NCI-H2196 (cell line): ENCODE measurements at regions not wholly inside any gene's neighbourhood (a gene's known extent, or its start where the extent isn't known, plus 50 kb on each side); places are given as distances from the start of the nearest gene placed in this dataset.
"Not testable (repeated sequence)": the region's sequence is repeated elsewhere in the genome, so short reads cannot be mapped to it uniquely, and the experiment has no call there.

Experiments used
- DNase-seq: peaks from one replicate; lab custom pipeline; 2025; ENCODE audit not compliant: unreplicated experiment; lab: John Stamatoyannopoulos, UW

DNA sequence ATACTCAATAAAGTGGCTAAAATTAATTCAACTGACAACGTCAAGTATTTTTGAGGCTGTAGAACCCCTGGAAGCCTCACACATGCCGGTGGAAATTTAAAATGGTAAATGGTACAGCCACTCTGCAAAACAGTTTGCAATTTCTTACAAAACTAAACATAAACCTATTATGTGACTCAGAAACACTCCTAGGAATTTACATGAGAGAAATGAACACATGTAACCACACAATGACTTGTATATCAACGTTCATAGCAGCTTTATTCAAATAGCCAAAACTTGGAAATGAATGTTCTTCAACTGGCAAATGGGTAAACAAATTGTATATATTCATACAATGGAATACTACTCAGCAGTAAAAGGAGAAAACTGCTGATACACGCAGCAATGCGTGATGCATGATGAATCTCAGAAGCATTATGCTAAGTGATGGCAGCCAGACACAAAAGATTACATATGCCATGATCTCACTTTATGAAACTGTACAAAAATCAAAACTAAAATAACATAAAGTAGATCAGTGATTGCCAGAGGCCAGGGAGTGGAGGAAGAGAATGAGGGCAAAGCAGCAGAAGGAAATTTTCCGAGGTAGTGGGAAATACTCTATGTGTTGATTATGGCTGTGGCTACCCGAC is 112.5 kb downstream of the FAM50B start:
- no peak for DNase-seq

DNA sequence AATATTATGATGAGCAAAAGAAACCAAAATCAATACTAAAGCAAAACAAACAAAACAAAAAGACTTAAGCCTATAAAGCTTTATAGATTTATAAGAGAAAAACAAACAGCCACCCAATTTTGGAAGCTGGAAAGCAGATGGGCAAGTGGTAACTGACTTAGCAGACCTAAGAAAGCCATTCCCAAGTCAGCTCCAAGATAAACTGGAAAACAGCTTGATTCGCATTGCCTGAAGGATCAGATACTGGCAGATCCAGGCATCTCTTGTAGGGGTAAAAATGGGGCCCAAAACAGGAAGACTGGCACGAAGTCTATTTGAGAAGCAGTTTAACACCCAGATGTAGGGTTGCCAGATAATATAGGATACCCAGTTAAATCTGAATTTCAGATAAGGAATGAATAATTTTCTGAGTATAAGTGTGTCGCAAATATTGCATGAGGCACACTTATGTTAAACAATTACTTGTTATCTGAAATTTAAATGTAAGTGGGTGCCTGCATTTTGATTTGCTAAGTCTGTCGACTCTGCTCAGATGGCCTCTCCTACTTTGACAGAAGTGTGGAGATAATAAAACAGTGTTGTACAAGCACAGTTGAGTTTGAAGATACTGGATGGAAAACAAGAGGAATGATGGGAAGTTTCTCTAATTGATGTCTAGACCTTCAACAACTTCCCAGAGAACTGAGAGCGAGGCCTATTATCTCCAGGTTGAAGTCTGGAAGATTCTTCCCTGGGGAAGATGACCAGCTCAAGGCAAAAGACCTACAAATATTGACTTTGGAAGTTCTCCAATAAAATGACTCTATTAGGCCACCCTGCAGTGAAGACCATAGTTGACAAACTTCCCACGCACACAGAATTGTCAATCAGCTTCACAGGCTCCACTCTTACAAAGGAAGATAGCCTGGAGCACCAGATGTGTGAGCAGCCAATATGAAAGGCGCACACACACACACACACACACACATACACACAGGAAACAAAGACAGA is 113.4 kb downstream of the FAM50B start:
- no peak for DNase-seq

DNA sequence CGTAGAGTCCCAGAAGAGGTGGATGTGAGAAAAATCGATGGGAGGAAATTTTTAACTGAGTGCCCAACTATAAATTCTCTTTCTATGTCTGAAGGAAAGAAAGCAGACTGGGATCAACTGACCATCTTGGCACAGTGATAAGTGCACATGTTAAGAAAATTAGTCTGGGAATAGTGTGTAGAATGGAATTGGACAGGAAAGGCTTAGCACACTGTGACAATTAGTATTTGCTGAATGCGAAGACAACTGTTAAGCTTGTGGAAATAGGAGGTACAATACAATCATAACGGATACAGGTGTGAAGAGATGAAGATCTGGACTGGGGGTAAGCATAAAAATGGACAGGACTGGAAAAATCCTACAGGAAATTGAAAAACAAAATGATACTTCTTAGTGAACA is 114.3 kb downstream of the FAM50B start:
- DNase-seq: no peak

DNA sequence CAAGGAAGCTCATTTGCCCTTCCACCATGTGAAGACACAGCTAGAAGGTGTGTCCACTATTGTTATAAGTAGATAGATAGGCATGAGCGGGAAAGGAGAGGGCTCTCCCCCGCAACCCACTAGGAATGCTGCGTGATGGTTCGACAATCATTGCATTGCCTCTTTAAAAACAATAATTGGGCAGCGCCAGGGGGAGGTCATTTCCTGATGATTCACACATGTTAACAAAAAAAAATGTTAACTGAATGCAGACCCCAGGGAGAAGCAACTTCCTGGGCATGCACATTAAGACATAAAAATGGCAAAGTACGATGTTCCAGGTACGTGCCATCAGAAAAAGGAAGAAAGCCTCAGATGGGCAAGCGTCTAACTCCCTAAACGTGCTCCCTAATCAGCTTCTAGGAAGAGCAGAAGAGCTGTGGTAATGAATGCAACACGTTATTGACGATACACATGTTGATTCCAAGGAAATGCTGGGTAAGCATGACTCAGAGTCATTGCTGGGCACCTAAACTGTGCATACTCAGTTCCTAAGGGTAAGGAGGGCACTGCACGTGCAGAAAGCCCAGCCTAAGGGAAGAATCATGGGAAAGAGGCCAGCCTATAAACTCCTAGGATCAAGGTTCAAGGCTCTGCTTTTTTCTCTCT is 113.7 kb downstream of the FAM217A start:
- DNase-seq: no peak

DNA sequence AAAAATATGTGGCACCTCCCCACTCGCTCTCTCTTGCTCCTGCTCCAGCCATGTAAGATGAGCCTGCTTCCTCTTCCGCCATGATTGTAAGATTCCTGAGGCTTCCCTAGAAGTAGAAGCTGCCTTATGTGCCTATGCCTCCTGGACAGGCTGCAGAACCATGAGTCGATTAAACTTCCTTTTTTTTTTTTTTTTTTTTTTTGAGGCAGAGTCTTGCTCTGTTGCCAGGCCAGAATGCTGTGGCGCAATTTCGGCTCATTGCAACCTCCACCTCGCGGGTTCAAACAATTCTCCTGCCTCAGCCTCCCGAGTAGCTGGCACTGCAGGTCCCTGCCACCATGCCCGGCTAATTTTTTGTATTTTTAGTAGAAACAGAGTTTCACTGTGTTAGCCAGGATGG is 112.5 kb downstream of the FAM217A start:
- no peak for DNase-seq

DNA sequence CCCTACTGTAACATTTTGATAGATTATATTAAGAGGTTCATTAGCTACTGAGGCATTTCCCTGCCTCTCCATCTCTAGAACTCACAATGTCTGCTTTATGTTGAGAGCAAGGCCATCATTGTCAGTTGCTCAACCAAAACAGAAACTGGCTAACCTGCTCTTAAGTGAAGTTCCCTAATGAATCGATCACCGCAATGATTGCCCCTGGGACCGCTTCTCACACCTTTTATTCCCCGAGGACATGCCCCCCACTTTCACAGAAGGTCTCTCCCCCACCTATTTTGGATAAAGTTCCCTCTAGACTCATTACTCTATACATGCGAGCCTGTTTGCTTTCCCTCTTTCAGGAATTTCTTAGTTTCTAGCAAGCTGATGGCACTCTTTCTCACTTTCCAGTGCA is 108.8 kb downstream of the FAM217A start:
- no peak for DNase-seq

DNA sequence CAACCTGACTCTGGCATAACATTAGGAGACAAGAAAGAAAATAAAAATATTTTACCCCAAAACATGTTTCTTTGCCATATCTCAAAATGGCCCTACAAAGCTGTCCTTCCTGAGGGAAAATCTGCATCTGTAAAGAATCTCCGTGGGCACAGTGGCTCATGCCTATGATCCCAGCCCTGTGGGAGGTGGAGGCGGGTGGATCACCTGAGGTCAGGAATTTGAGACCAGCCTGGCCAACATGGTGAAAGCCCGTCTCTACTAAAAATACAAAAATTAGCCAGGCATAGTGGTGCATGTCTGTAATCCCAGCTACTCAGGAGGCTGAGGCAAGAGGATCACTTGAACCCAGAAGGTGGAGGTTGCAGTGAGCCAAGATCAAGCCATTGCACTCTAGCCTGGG is 105.8 kb downstream of the FAM217A start:
- DNase-seq: not testable (repeated sequence)

DNA sequence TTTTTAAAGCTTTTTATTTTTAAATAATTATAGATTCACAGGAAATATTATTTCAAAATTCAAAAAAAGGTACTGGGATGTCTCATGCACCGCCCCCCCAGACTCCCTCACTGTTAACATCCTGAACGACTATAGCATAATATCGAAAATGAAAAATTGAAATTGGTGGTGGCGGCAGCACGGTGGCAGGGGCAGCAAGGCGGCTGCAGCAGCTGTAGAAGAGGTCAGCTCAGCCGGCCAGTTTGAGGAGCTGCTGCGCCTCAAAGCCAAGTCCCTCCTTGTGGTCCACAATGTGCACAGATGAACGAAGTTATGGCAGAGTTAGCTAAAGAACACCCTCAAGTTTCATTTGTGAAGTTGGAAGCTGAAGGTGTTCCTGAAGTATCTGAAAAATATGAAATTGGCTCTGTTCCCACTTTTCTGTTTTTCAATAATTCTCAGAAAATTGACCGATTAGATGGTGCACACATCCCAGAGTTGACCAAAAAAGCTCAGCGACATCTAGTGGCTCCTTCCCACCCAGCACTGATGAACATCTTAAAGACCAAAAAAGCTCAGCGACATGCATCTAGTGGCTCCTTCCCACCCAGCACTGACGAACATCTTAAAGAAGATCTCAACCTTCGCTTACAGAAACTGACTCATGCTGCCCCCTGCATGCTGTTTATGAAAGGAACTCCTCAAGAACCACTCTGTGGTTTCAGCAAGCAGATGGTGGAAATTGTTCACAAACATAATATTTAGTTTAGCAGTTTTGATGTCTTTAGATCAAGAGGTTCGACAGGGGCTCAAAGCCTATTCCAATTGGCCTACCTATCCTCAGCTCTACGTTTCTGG is 100.8 kb downstream of the FAM217A start:
- DNase-seq: no peak

DNA sequence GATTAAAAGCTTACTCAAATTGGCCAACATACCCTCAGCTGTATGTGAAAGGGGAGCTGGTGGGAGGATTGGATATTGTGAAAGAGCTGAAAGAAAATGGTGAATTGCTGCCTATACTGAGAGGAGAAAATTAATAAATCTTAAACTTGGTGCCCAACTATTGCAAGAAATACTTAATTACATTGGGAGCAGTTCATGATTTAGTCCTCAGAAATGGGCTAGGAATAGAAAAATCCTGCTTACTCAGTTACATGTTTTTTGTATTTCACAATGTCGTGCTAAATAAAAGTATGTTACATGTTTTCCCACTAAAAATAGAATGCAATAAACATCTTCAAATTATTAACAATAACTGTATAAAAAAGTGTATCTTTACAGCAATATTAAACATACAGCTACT is 100.0 kb downstream of the FAM217A start:
- DNase-seq: not testable (repeated sequence)

DNA sequence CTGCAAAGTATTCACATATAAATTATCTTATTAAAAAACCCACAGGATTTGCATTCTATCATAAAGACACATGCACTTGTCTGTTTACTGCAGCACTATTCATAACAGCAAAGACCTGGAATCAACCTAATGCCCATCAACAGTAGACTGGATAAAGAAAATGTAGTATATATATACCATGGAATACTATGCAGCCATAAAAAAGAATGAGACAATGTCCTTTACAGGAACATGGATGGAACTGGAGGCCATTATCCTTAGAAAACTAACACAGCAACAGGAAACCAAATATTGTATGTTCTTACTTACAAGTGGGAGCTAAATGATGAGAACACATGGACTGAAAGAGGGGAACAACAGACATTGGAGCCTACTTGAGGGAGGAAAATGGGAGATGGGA is 97.0 kb downstream of the FAM217A start:
- DNase-seq: no peak

DNA sequence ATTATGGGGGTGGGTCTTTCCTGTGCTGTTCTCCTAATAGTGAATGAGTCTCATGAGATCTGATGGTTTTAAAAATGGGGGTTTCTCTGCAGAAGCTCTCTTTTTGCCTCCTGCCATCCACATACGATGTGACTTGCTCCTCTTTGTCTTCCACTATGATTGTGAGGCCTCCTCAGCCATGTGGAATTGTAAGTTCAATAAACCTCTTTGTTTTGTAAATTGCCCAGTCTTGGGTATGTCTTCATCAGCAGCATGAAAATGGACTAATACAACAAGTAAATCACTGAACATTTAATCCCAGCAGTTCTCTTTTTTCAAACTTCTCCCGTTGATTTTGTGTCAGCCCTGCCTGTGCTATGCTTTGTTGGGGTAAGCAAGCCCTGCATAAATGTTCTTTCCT is 95.2 kb downstream of the FAM217A start:
- no peak for DNase-seq

DNA sequence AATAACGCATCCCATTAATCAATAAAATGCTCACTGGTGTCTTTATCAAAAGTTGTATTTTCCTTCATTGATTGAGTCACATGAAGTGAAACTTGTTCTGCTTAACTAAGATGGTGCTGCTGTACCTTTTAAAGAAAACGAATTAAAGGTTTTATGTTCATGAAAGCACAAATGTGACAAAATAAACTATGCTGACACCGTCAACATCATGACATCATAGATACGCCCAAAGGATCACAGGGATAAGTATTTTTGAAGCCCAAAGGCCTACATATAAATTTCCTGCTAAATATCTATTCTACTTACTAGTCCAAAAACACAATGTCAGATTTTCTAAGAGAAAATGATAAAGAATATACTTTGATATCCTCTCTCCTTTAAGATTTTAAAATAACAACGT is 94.4 kb downstream of the FAM217A start:
- DNase-seq: no peak

DNA sequence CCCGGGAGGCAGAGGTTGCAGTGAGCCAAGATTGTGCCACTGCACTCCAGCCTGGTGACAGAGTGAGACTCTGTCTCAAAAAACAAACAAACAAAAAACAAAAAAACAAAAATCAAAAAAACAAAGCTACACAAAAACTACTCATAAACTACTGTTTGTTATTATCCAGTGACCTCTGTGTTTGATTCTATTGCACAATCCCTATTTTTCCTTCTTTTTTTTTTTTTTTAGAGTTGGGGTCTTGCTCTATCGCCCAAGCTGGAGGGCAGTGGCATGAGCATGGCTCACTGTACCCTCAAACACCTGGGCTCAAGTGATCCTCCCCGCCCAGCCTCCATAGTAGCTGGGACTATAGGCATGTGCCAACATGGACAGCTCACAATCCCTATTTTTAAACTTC is 92.7 kb downstream of the FAM217A start:
- no peak for DNase-seq

DNA sequence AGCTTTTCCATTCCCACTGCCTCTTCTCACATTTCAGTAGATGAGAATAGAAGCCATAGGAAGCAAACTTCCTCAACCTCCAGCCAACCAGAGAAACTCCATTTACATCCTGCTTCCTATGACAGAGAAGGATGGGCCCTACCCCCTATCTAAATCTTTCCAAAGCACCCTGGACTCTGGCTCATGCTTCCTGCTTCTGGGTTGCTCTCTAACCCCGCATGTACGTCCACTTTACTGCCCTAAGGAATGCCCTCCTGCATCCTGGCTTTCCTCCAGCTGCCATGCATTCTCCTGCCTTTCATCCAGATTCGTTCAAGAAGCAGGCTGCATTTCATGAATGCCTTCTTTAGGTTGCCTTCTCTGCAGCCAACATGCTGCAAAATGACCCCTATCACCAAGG is 91.9 kb downstream of the FAM217A start:
- no peak for DNase-seq

DNA sequence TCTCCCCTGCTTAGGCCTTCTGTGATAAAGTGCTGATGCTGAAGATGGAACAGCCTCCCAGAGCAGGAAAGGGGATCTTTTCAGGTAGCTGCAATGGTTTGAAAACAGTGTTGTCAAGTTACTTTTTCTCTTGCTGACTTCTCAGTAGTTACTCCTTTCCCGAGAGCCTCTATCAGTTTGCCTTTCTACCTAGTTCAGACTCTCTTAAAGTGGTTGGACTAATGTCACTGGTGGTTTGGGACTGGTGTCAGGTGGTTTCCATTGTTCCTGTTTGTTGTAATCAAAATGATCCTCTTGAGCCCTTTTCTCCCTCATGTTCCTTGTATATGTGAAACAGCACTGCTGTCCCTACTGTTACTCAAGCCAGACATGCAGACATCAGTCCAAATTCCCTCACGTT is 91.4 kb downstream of the FAM217A start:
- no peak for DNase-seq

DNA sequence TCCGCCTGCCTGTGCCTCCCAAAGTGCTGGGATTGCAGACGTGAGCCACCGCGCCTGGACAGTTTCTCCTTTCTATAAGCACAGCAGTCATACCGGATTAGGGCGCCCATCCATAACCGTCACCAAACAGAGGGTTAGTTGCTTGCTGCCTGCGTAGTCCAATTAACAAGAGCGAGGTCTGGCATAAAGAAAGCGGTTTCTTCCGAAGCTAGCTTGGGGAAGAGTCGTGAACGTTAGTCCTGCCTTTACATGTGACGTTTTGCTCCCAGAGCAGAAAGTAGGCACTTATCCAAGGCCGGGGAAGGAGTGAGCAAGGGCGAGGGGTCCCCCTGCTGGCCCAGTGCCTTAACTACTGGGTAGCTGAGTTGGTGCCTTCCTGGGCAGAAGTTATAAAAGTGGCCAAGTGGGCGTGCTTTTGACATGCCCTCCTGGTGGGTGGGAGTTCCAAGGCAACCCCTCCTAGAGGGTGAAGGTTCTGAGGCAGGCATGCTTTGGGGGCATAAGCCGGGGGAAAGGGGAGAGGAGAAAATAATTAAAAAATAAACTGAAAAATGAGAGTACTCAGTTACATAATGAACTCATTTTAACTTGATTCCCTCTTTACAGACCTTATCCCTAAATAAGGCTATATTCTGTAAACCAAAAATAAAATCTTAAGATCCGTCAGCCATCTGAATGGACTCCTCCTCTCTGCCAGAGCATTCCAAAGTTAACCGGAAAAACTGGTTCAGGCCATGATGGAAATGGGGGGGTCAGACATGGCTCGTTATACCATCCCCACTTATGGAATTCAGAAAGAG is 88.0 kb downstream of the FAM217A start:
- peak; percentile 87 for DNase-seq

DNA sequence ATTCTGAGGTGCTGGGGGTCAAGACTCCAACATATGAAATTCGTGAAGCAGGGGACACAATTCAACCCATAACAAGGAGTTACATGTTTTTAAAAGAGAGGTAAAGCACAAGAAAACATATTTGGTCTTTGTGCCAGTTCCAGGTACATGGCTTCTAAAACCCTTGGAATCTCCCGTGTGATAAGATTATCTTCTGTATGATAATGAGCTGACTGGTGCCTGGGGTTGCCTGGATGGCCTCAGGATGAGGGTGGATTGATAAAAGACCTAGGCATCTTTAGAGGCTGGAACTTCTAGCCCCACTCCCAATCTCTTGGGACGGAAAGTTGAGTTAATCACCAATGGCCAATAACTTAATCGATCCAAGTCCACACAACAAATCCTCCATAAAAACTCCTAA is 87.0 kb downstream of the FAM217A start:
- no peak for DNase-seq

DNA sequence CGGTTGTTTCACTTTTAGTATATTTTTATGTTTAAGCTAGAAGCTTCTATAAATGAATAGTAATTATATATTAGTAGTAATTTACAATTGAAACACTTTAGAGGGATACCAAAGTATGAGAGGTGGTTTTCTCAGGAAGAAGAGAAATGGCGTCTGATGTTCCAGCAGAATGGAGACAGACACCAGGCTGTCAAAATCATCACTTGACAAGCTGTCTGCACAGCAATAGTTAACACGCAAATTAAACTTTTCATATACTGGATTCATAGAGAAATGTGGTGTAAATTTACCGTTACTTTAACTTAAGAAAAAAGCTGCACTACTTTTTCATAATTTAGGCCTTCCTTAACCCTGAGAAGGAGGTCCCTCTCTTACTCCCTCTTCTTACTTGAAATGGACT is 82.6 kb downstream of the FAM217A start:
- DNase-seq: no peak

DNA sequence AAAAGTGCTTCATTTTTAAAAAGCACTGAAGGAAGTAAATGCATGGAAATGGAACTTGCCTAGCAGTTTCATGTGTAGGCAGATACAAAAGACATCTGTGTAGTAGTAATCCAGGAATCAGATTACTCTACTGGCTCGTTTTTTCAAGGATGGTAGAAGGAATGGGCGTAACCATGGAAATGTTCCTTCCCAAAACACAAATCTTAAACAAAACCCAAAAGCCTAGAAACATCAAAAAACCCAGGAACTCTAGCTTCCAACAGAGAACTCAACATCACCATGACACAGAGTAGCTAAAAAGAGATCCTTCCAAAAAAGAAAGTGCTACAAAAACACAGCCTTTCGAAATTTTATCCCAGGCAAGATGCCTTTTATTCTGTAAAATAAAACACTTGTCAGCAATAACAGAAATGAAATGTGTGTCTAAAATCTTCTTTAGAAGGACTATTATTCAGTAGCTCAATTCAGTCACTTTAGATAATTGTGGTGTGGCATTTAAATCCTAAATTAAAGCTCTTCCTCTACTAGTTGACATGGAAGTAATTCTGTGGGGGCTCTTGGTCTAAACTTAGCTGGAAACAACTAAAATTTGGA is 81.7 kb downstream of the FAM217A start:
- no peak for DNase-seq
